A673 (cell line): ENCODE measurements at regions not wholly inside any gene's neighbourhood (a gene's known extent, or its start where the extent isn't known, plus 50 kb on each side); places are given as distances from the start of the nearest gene placed in this dataset.

Experiments used
- EZH2 ChIP-seq: fragments of 200-600 bp; sonication (generic); IDR thresholded peaks from 2 replicates; pipeline ENCODE4 v1.6.1; 2017; ENCODE audit warnings: borderline replicate concordance, low read depth, mild to moderate bottlenecking, mixed read lengths, antibody characterized with exemption, low read length; ENCODE audit not compliant: poor library complexity, severe bottlenecking
- TF ChIP-seq, protein P1 (sequence below): fragments of 300-800, 200-600 bp; sonication (generic); conservative IDR thresholded peaks from 2 replicates; pipeline ENCODE4 v1.5.1; 2017; ENCODE audit warnings: low read depth, mild to moderate bottlenecking, antibody characterized with exemption, low read length, moderate library complexity, mixed read lengths

DNA sequence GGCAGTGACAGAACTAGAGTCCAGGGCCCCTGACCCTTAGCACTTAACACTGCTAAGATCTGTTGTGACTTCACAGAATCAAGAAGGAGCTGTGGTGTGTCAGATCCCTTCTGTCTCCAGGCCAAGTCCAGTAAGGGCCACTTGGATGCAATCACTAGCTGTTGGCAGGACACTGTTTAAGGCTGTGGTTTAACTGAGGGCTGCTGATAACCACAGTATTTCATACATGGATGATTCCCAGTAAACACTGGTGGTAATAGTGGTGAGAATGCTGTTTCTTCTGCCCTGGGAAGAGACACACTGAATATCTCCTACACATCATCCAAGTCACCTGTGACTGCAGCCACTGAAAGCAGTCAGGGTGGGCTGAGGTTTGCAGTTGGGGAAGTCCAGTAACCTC lies 77.7 kb upstream of the FBXO11 start:
- TF ChIP-seq EZH2, result no peak
- TF ChIP-seq, protein P1, sequence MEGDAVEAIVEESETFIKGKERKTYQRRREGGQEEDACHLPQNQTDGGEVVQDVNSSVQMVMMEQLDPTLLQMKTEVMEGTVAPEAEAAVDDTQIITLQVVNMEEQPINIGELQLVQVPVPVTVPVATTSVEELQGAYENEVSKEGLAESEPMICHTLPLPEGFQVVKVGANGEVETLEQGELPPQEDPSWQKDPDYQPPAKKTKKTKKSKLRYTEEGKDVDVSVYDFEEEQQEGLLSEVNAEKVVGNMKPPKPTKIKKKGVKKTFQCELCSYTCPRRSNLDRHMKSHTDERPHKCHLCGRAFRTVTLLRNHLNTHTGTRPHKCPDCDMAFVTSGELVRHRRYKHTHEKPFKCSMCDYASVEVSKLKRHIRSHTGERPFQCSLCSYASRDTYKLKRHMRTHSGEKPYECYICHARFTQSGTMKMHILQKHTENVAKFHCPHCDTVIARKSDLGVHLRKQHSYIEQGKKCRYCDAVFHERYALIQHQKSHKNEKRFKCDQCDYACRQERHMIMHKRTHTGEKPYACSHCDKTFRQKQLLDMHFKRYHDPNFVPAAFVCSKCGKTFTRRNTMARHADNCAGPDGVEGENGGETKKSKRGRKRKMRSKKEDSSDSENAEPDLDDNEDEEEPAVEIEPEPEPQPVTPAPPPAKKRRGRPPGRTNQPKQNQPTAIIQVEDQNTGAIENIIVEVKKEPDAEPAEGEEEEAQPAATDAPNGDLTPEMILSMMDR, result no peak
